ENCODE measurements at regions not wholly inside any gene's neighbourhood (a gene's known extent, or its start where the extent isn't known, plus 50 kb on each side); places are given as distances from the start of the nearest gene placed in this dataset.

- H3K36me3 ChIP-seq (ENCODE audit: insufficient read depth, low read length), result no peaks in the 10 kb centered on the region
- H3K9me2 ChIP-seq (ENCODE audit: insufficient read depth, low read length), result no peaks in the 10 kb centered on the region
- no peak overlapping the region for H3K27ac ChIP-seq (ENCODE audit: low read length)
- H3F3A ChIP-seq (ENCODE audit: insufficient read depth, low read length, poor library complexity, severe bottlenecking), result no peaks in the 10 kb centered on the region
- H3K27me3 ChIP-seq (ENCODE audit: insufficient read depth, low read depth, low read length), result no peaks in the 10 kb centered on the region
- H3K79me2 ChIP-seq (replicated peaks; ENCODE audit: insufficient read depth, low read length), result no peaks in the 10 kb centered on the region
- no peaks in the 10 kb centered on the region for H4K20me1 ChIP-seq (ENCODE audit: insufficient read depth)
- H3K9ac ChIP-seq (ENCODE audit: low read length), result no peak overlapping the region
- TF ChIP-seq REST (IDR thresholded peaks at IDR 0.05; ENCODE audit: borderline replicate concordance), result no peak
- no peak for TF ChIP-seq RAD21 (conservative IDR thresholded peaks at IDR 0.05)
- TF ChIP-seq EP300 (conservative IDR thresholded peaks at IDR 0.05; ENCODE audit: poor library complexity, severe bottlenecking), result no peak
- TF ChIP-seq TAF1 (IDR thresholded peaks at IDR 0.05; ENCODE audit: low read depth), result no peak
- no peak for TF ChIP-seq EZH2 (IDR thresholded peaks at IDR 0.05; ENCODE audit: borderline replicate concordance, insufficient read depth, low read length, poor library complexity, severe bottlenecking)
- TF ChIP-seq CTCF (IDR thresholded peaks at IDR 0.05; ENCODE audit: poor library complexity, severe bottlenecking), result no peak
- TF ChIP-seq SMC3 (conservative IDR thresholded peaks at IDR 0.05; ENCODE audit: poor library complexity), result no peak
- no peak for TF ChIP-seq POLR2AphosphoS5 (IDR thresholded peaks at IDR 0.05)
- no peak for TF ChIP-seq MXI1 (conservative IDR thresholded peaks at IDR 0.05; ENCODE audit: poor library complexity, severe bottlenecking)
- H3K4me3 ChIP-seq (ENCODE audit: low read length), result no peak overlapping the region
- no peak overlapping the region for H3K4me2 ChIP-seq (ENCODE audit: low read length)
- no peaks in the 10 kb centered on the region for H3K9me3 ChIP-seq (ENCODE audit: low read length)
- no peak overlapping the region for H2AFZ ChIP-seq (ENCODE audit: low read depth, low read length)
Observed at GRCh38 chr9:113724202-113724601, 151.9 kb upstream of the ZNF618 start.

- no peaks in the 10 kb centered on the region for H4K20me1 ChIP-seq (ENCODE audit: insufficient read depth)
Observed at GRCh38 chr9:113728989-113729388, 147.1 kb upstream of the ZNF618 start.

GRCh38 chr9:113734826-113735225, 141.3 kb upstream of the ZNF618 start:
- Histone ChIP-seq H4K20me1 (ENCODE audit: insufficient read depth) (no peaks in the 10 kb centered on the region), H3K9me3 (ENCODE audit: low read length) (no peaks in the 10 kb centered on the region), H3K79me2 (replicated peaks; ENCODE audit: insufficient read depth, low read length) (no peaks in the 10 kb centered on the region), H3K9me2 (ENCODE audit: insufficient read depth, low read length) (no peaks in the 10 kb centered on the region), H3K9ac (ENCODE audit: low read length) (no peak overlapping the region), H3K36me3 (ENCODE audit: insufficient read depth, low read length) (no peaks in the 10 kb centered on the region), H2AFZ (ENCODE audit: low read depth, low read length) (no peak overlapping the region), H3F3A (ENCODE audit: insufficient read depth, low read length, poor library complexity, severe bottlenecking) (no peaks in the 10 kb centered on the region), H3K27ac (ENCODE audit: low read length) (no peak overlapping the region), H3K4me2 (ENCODE audit: low read length) (no peak overlapping the region), H3K4me3 (ENCODE audit: low read length) (no peak overlapping the region), H3K27me3 (ENCODE audit: insufficient read depth, low read depth, low read length) (no peaks in the 10 kb centered on the region)
- TF ChIP-seq REST (IDR thresholded peaks at IDR 0.05; ENCODE audit: borderline replicate concordance), result no peak
- TF ChIP-seq MXI1 (conservative IDR thresholded peaks at IDR 0.05; ENCODE audit: poor library complexity, severe bottlenecking), result no peak
- no peak for TF ChIP-seq TAF1 (IDR thresholded peaks at IDR 0.05; ENCODE audit: low read depth)
- no peak for TF ChIP-seq POLR2AphosphoS5 (IDR thresholded peaks at IDR 0.05)
- no peak for TF ChIP-seq EP300 (conservative IDR thresholded peaks at IDR 0.05; ENCODE audit: poor library complexity, severe bottlenecking)
- no peak for TF ChIP-seq CTCF (IDR thresholded peaks at IDR 0.05; ENCODE audit: poor library complexity, severe bottlenecking)
- no peak for TF ChIP-seq EZH2 (IDR thresholded peaks at IDR 0.05; ENCODE audit: borderline replicate concordance, insufficient read depth, low read length, poor library complexity, severe bottlenecking)
- TF ChIP-seq SMC3 (conservative IDR thresholded peaks at IDR 0.05; ENCODE audit: poor library complexity), result no peak
- TF ChIP-seq RAD21 (conservative IDR thresholded peaks at IDR 0.05), result no peak

More at GRCh38 chr9:113728989-113729388, 147.1 kb upstream of the ZNF618 start:
- no peak overlapping the region for H2AFZ ChIP-seq (ENCODE audit: low read depth, low read length)
- no peak overlapping the region for H3K9ac ChIP-seq (ENCODE audit: low read length)
- no peak overlapping the region for H3K27ac ChIP-seq (ENCODE audit: low read length)
- H3F3A ChIP-seq (ENCODE audit: insufficient read depth, low read length, poor library complexity, severe bottlenecking), result no peaks in the 10 kb centered on the region
- TF ChIP-seq TAF1 (IDR thresholded peaks at IDR 0.05; ENCODE audit: low read depth) (no peak), MXI1 (conservative IDR thresholded peaks at IDR 0.05; ENCODE audit: poor library complexity, severe bottlenecking) (no peak), EP300 (conservative IDR thresholded peaks at IDR 0.05; ENCODE audit: poor library complexity, severe bottlenecking) (no peak)
- H3K36me3 ChIP-seq (ENCODE audit: insufficient read depth, low read length), result no peaks in the 10 kb centered on the region
- no peaks in the 10 kb centered on the region for H3K27me3 ChIP-seq (ENCODE audit: insufficient read depth, low read depth, low read length)
- no peaks in the 10 kb centered on the region for H3K9me3 ChIP-seq (ENCODE audit: low read length)
- H3K4me3 ChIP-seq (ENCODE audit: low read length), result no peak overlapping the region
- H3K9me2 ChIP-seq (ENCODE audit: insufficient read depth, low read length), result no peaks in the 10 kb centered on the region
- no peak overlapping the region for H3K4me2 ChIP-seq (ENCODE audit: low read length)
- no peaks in the 10 kb centered on the region for H3K79me2 ChIP-seq (replicated peaks; ENCODE audit: insufficient read depth, low read length)

All from neural cell (in vitro differentiated cells).